Neural cell (in vitro differentiated cells): ENCODE measurements at regions not wholly inside any gene's neighbourhood (a gene's known extent, or its start where the extent isn't known, plus 50 kb on each side); places are given as distances from the start of the nearest gene placed in this dataset.
"Not testable (repeated sequence)": the region's sequence is repeated elsewhere in the genome, so short reads cannot be mapped to it uniquely, and the experiment has no call there.

Experiments
- H2AFZ ChIP-seq: fragments of 200-600, 300-800 bp; sonication (generic), shearing (Covaris generic); 2 replicates; pipeline ENCODE4 v1.6.0; 2014; ENCODE audit warnings: low read depth, mild to moderate bottlenecking, antibody characterized with exemption, low read length, moderate library complexity
- H3F3A ChIP-seq: fragments of 200-600 bp; shearing (Covaris generic); 2 replicates; pipeline ENCODE4 v1.6.1; 2016; ENCODE audit warnings: mild to moderate bottlenecking, moderate library complexity, mixed read lengths, antibody characterized with exemption, low read length; ENCODE audit not compliant: insufficient read depth, poor library complexity, severe bottlenecking
- H3K27ac ChIP-seq: fragments of 200-600, 300-800 bp; sonication (generic), shearing (Covaris generic); 2 replicates; pipeline ENCODE4 v1.5.1; 2014; ENCODE audit warnings: mild to moderate bottlenecking, low read length, moderate library complexity
- H3K27me3 ChIP-seq: fragments of 300-800, 200-600 bp; sonication (generic), shearing (Covaris generic); 2 replicates; pipeline ENCODE4 v1.6.0; 2014; ENCODE audit warnings: mild to moderate bottlenecking, low read depth, low read length, moderate library complexity; ENCODE audit not compliant: insufficient read depth
- H3K36me3 ChIP-seq: fragments of 300-800, 200-600 bp; sonication (generic), shearing (Covaris generic); 2 replicates; pipeline ENCODE4 v1.5.1; 2014; ENCODE audit warnings: mild to moderate bottlenecking, antibody characterized with exemption, low read length, moderate library complexity; ENCODE audit not compliant: insufficient read depth
- H3K4me2 ChIP-seq: fragments of 300-800, 200-600 bp; sonication (generic), shearing (Covaris generic); 2 replicates; pipeline ENCODE4 v1.6.0; 2014; ENCODE audit warnings: mild to moderate bottlenecking, low read length
- H3K4me3 ChIP-seq: fragments of 300-800, 200-600 bp; sonication (generic), shearing (Covaris generic); 2 replicates; pipeline ENCODE4 v1.5.1; 2014; ENCODE audit warnings: mild to moderate bottlenecking, low read length, moderate library complexity
- H3K79me2 ChIP-seq: fragments of 200-600 bp; shearing (Covaris generic); replicated peaks from 2 replicates; pipeline ENCODE4 v1.6.0; 2014; ENCODE audit warnings: mild to moderate bottlenecking, low read length, moderate library complexity; ENCODE audit not compliant: insufficient read depth
- H3K9ac ChIP-seq: fragments of 300-800, 200-600 bp; sonication (generic), shearing (Covaris generic); 2 replicates; pipeline ENCODE4 v1.6.1; 2016; ENCODE audit warnings: mild to moderate bottlenecking, low read length, mixed read lengths
- H3K9me2 ChIP-seq: fragments of 200-600 bp; shearing (Covaris generic); 2 replicates; pipeline ENCODE4 v1.6.1; 2016; ENCODE audit warnings: mild to moderate bottlenecking, low read length, mixed read lengths; ENCODE audit not compliant: insufficient read depth
- H3K9me3 ChIP-seq: fragments of 200-600, 300-800 bp; sonication (generic), shearing (Covaris generic); 2 replicates; pipeline ENCODE4 v1.6.1; 2016; ENCODE audit warnings: mild to moderate bottlenecking, mixed run types, low read length, moderate library complexity, mixed read lengths
- H4K20me1 ChIP-seq: fragments of 200-600 bp; shearing (Covaris generic); 2 replicates; pipeline ENCODE4 v1.6.1; 2016; ENCODE audit warnings: mild to moderate bottlenecking, mixed run types; ENCODE audit not compliant: insufficient read depth
- CTCF ChIP-seq: fragments of 450-650 bp; IDR thresholded peaks from 2 replicates; pipeline ENCODE4 v1.5.1; 2014; ENCODE audit warnings: antibody characterized with exemption, mild to moderate bottlenecking, moderate library complexity; ENCODE audit not compliant: poor library complexity, severe bottlenecking
- EP300 ChIP-seq: fragments of 450-650 bp; conservative IDR thresholded peaks from 2 replicates; pipeline ENCODE4 v1.6.1; 2014; ENCODE audit warnings: antibody characterized with exemption, mild to moderate bottlenecking, moderate library complexity; ENCODE audit not compliant: poor library complexity, severe bottlenecking
- EZH2 ChIP-seq: fragments of 200-600, 300-800 bp; shearing (Covaris generic), sonication (generic); IDR thresholded peaks from 2 replicates; pipeline ENCODE4 v1.6.1; 2014; ENCODE audit warnings: antibody characterized with exemption, low read length, borderline replicate concordance, mild to moderate bottlenecking; ENCODE audit not compliant: insufficient read depth, poor library complexity, severe bottlenecking
- MXI1 ChIP-seq: fragments of 450-650 bp; conservative IDR thresholded peaks from 2 replicates; pipeline ENCODE4 v1.6.1; 2014; ENCODE audit warnings: antibody characterized with exemption, mild to moderate bottlenecking; ENCODE audit not compliant: poor library complexity, severe bottlenecking
- POLR2AphosphoS5 ChIP-seq: IDR thresholded peaks from 2 replicates; pipeline ENCODE4 v1.6.1; 2012
- RAD21 ChIP-seq: fragments of 450-650 bp; conservative IDR thresholded peaks from 2 replicates; pipeline ENCODE4 v1.6.1; 2014; ENCODE audit warnings: antibody characterized with exemption, mild to moderate bottlenecking, moderate library complexity
- REST ChIP-seq: IDR thresholded peaks from 2 replicates; pipeline ENCODE4 v1.6.1; 2012; ENCODE audit warnings: borderline replicate concordance
- SMC3 ChIP-seq: fragments of 450-650 bp; conservative IDR thresholded peaks from 2 replicates; pipeline ENCODE4 v1.6.1; 2014; ENCODE audit warnings: antibody characterized with exemption, mild to moderate bottlenecking, moderate library complexity; ENCODE audit not compliant: poor library complexity
- TAF1 ChIP-seq: IDR thresholded peaks from 2 replicates; pipeline ENCODE4 v1.6.1; 2012; ENCODE audit warnings: low read depth

GRCh38 chr10:46217752-46218453 is 68.9 kb upstream of the ANTXRL start:
- TF ChIP-seq CTCF (no peak), RAD21 (no peak), TAF1 (no peak), EZH2 (no peak), EP300 (no peak)
- Histone ChIP-seq H3K27ac (no peak overlapping the region), H3K9me2 (no peaks in the 10 kb centered on the region), H3K27me3 (no peaks in the 10 kb centered on the region), H4K20me1 (no peaks in the 10 kb centered on the region), H3K4me3 (no peak overlapping the region), H3K36me3 (no peaks in the 10 kb centered on the region), H3K4me2 (no peak overlapping the region), H2AFZ (no peak overlapping the region), H3K79me2 (no peaks in the 10 kb centered on the region), H3K9me3 (no peaks in the 10 kb centered on the region), H3K9ac (no peak overlapping the region), H3F3A (no peaks in the 10 kb centered on the region)

- no peaks in the 10 kb centered on the region for H3K9me2 ChIP-seq
- no peaks in the 10 kb centered on the region for H3K36me3 ChIP-seq
- no peaks in the 10 kb centered on the region for H3K9me3 ChIP-seq
- H3K9ac ChIP-seq: no peak overlapping the region
- no peaks in the 10 kb centered on the region for H3F3A ChIP-seq
- H3K27ac ChIP-seq: no peak overlapping the region
- H2AFZ ChIP-seq: no peak overlapping the region
- no peaks in the 10 kb centered on the region for H4K20me1 ChIP-seq
- no peaks in the 10 kb centered on the region for H3K79me2 ChIP-seq
- no peak overlapping the region for H3K4me3 ChIP-seq
- no peak overlapping the region for H3K4me2 ChIP-seq
- H3K27me3 ChIP-seq: no peaks in the 10 kb centered on the region
- TF ChIP-seq MXI1 (no peak), EP300 (no peak), EZH2 (no peak), RAD21 (no peak), REST (no peak), POLR2AphosphoS5 (no peak), CTCF (no peak), TAF1 (no peak), SMC3 (no peak)
These were observed 67.9 kb upstream of the ANTXRL start for GRCh38 chr10:46218921-46219320.

GRCh38 chr10:46219431-46219990 is 67.3 kb upstream of the ANTXRL start:
- H3K36me3 ChIP-seq, H3K4me3 ChIP-seq, H3K9ac ChIP-seq, H3K9me3 ChIP-seq, H2AFZ ChIP-seq, H4K20me1 ChIP-seq, H3F3A ChIP-seq, H3K79me2 ChIP-seq, H3K4me2 ChIP-seq, H3K27me3 ChIP-seq, H3K9me2 ChIP-seq, H3K27ac ChIP-seq: not testable (repeated sequence)
